ENCODE measurements at regions not wholly inside any gene's neighbourhood (a gene's known extent, or its start where the extent isn't known, plus 50 kb on each side); places are given as distances from the start of the nearest gene placed in this dataset.

GRCh38 chr1:228978484-228979324, 243.4 kb downstream of the RHOU start:
- TF ChIP-seq CTCF (IDR thresholded peaks at IDR 0.05) (no peak), POLR2A (IDR thresholded peaks at IDR 0.05) (no peak)

Measured in breast epithelium (tissue), 3 donors.